H1 (cell line): ENCODE measurements at regions not wholly inside any gene's neighbourhood (a gene's known extent, or its start where the extent isn't known, plus 50 kb on each side); places are given as distances from the start of the nearest gene placed in this dataset.

ENCODE experiments used
- CTCF ChIA-PET: fragments of 300-600 bp; sonication (Branson Sonifier 250); formaldehyde crosslinking; loops from one replicate; lab custom pipeline; 2021; ENCODE audit not compliant: partially characterized antibody; lab: Charles Lee
- POLR2A ChIA-PET: fragments of 300-600 bp; sonication (Branson Sonifier 250); formaldehyde crosslinking; loops from one replicate; lab custom pipeline; 2021; ENCODE audit warnings: inconsistent platforms; ENCODE audit not compliant: partially characterized antibody; lab: Charles Lee
- DNase-seq, 2 experiments: peaks; one replicate each; pipeline versions ENCODE4 v3.0.0 to v3.0.0-alpha.2; 2010 to 2022; ENCODE audit warnings: low spot score in 2 of 2, low read depth in 1 of 2, mixed read lengths in 1 of 2
- FAIRE-seq: peaks from 2 replicates; lab custom pipeline; 2011; peaks lifted over from hg19 to GRCh38; lab: Jason Lieb, UNC
- H2AFZ ChIP-seq: 2 replicates; pipeline ENCODE4 v1.8.1; 2012; ENCODE audit warnings: low read length, inconsistent platforms
- H2AK5ac ChIP-seq: 2 replicates; pipeline ENCODE4 v1.6.1; 2013; ENCODE audit warnings: low read depth, low read length
- H2BK120ac ChIP-seq: replicated peaks from 2 replicates; pipeline ENCODE3; 2013; ENCODE audit warnings: low read depth, low read length, inconsistent platforms
- H2BK12ac ChIP-seq: 2 replicates; pipeline ENCODE4 v1.6.1; 2013; ENCODE audit warnings: low read depth, low read length
- H2BK15ac ChIP-seq: 2 replicates; pipeline ENCODE4 v1.6.1; 2013; ENCODE audit warnings: low read length
- H2BK20ac ChIP-seq: 2 replicates; pipeline ENCODE4 v1.6.1; 2013; ENCODE audit warnings: low read length
- H2BK5ac ChIP-seq: 2 replicates; pipeline ENCODE4 v1.6.1; 2013; ENCODE audit warnings: low read depth, low read length
- H3K14ac ChIP-seq: 2 replicates; pipeline ENCODE4 v1.6.1; 2013; ENCODE audit warnings: inconsistent platforms; ENCODE audit not compliant: insufficient read length
- H3K18ac ChIP-seq: 2 replicates; pipeline ENCODE4 v1.6.1; 2013; ENCODE audit warnings: low read length; ENCODE audit errors: extremely low read depth
- H3K23ac ChIP-seq: 2 replicates; pipeline ENCODE4 v1.6.1; 2013; ENCODE audit warnings: inconsistent platforms; ENCODE audit not compliant: insufficient read length
- H3K23me2 ChIP-seq: 2 replicates; pipeline ENCODE4 v1.6.1; 2013; ENCODE audit warnings: low read depth, low read length
- H3K27ac ChIP-seq: 2 replicates; pipeline ENCODE4 v1.6.1; 2011; ENCODE audit warnings: low read depth, low read length, inconsistent platforms
- H3K27me3 ChIP-seq, 4 experiments: replicated peaks in 1 of 4; 1 replicate in 1 of 4; 2 replicates in 3 of 4; pipeline versions ENCODE4 v1.6.1 to v1.8.1; 2011 to 2013; ENCODE audit warnings: low read length in 3 of 4, mild to moderate bottlenecking in 3 of 4, inconsistent platforms in 2 of 4, mixed read lengths in 2 of 4, moderate library complexity in 1 of 4; ENCODE audit not compliant: control insufficient read depth in 3 of 4, insufficient read depth in 3 of 4; ENCODE audit errors: extremely low read depth in 1 of 4
- H3K36me3 ChIP-seq, 4 experiments: 2 replicates each; pipeline versions ENCODE4 v1.6.1 to v1.8.1; 2011 to 2013; ENCODE audit warnings: mild to moderate bottlenecking in 4 of 4, low read length in 3 of 4, moderate library complexity in 2 of 4, control low read depth in 1 of 4, inconsistent platforms in 1 of 4; ENCODE audit not compliant: insufficient read depth in 4 of 4, control insufficient read depth in 2 of 4
- H3K4ac ChIP-seq: replicated peaks from 2 replicates; pipeline ENCODE3; 2013; ENCODE audit warnings: low read length, low read depth, mixed read lengths, inconsistent platforms; ENCODE audit not compliant: insufficient read length
- H3K4me1 ChIP-seq, 4 experiments: replicated peaks in 1 of 4; 1 replicate in 1 of 4; 2 replicates in 3 of 4; pipeline versions ENCODE4 v1.6.1 to v1.8.1; 2011 to 2013; ENCODE audit warnings: low read length in 3 of 4, inconsistent platforms in 2 of 4, mixed read lengths in 1 of 4; ENCODE audit not compliant: insufficient read depth in 4 of 4, control insufficient read depth in 3 of 4
- H3K4me2 ChIP-seq, 2 experiments: 2 replicates each; pipeline versions ENCODE4 v1.6.1 to v1.8.1; 2011 to 2013; ENCODE audit warnings: low read depth in 2 of 2, low read length in 2 of 2, control low read depth in 1 of 2, inconsistent platforms in 1 of 2, mild to moderate bottlenecking in 1 of 2; ENCODE audit not compliant: insufficient read depth in 1 of 2
- H3K4me3 ChIP-seq, 4 experiments: fragments of 200-600, 300-600 bp in 1 of 4; sonication (generic), shearing (Covaris generic), sonication (Bioruptor Twin) in 1 of 4; 2 replicates each; pipeline versions ENCODE4 v1.5.1 to v1.8.1; 2011 to 2016; ENCODE audit warnings: low read length in 4 of 4, low read depth in 3 of 4, control low read depth in 2 of 4, inconsistent platforms in 2 of 4, mild to moderate bottlenecking in 2 of 4, mixed read lengths in 1 of 4, moderate library complexity in 1 of 4; ENCODE audit not compliant: insufficient read depth in 2 of 4; ENCODE audit errors: extremely low read depth in 1 of 4
- H3K56ac ChIP-seq: replicated peaks from 2 replicates; pipeline ENCODE3; 2013; ENCODE audit warnings: low read depth, mild to moderate bottlenecking, mixed read lengths, low read length, inconsistent platforms; ENCODE audit not compliant: insufficient read length
- H3K79me1 ChIP-seq: 2 replicates; pipeline ENCODE4 v1.6.1; 2013; ENCODE audit warnings: low read depth, low read length, control low read depth
- H3K79me2 ChIP-seq, 2 experiments: 2 replicates each; pipeline versions ENCODE4 v1.6.1 to v1.8.1; 2012 to 2013; ENCODE audit warnings: low read length in 2 of 2, mild to moderate bottlenecking in 2 of 2, inconsistent platforms in 1 of 2; ENCODE audit not compliant: insufficient read depth in 2 of 2, control insufficient read depth in 1 of 2
- H3K9ac ChIP-seq, 4 experiments: replicated peaks in 1 of 4; 1 replicate in 1 of 4; 2 replicates in 3 of 4; pipeline versions ENCODE4 v1.6.1 to v1.8.1; 2011 to 2013; ENCODE audit warnings: low read depth in 3 of 4, low read length in 3 of 4, control low read depth in 2 of 4, mild to moderate bottlenecking in 2 of 4, moderate library complexity in 2 of 4, inconsistent platforms in 1 of 4; ENCODE audit errors: extremely low read depth in 1 of 4
- H3K9me3 ChIP-seq, 2 experiments: 2 replicates each; pipeline versions ENCODE4 v1.6.1 to v1.8.1; 2012 to 2013; ENCODE audit warnings: mild to moderate bottlenecking in 2 of 2, moderate library complexity in 2 of 2, control low read depth in 1 of 2, inconsistent platforms in 1 of 2, low read depth in 1 of 2, low read length in 1 of 2, mixed read lengths in 1 of 2; ENCODE audit not compliant: insufficient read depth in 2 of 2
- H4K20me1 ChIP-seq, 2 experiments: replicated peaks in 1 of 2; 2 replicates each; pipeline versions ENCODE3 to v1.8.1; 2011 to 2013; ENCODE audit warnings: inconsistent platforms in 2 of 2, low read length in 2 of 2, mild to moderate bottlenecking in 1 of 2; ENCODE audit not compliant: insufficient read depth in 2 of 2, control insufficient read depth in 1 of 2
- H4K5ac ChIP-seq: 2 replicates; pipeline ENCODE4 v1.6.1; 2013; ENCODE audit warnings: low read length, low read depth, mixed read lengths, inconsistent platforms; ENCODE audit not compliant: insufficient read length
- H4K8ac ChIP-seq: 2 replicates; pipeline ENCODE4 v1.8.0; 2013; ENCODE audit warnings: mild to moderate bottlenecking, moderate library complexity, low read length, inconsistent platforms; ENCODE audit not compliant: insufficient read depth; ENCODE audit errors: extremely low read depth
- H4K91ac ChIP-seq: replicated peaks from 2 replicates; pipeline ENCODE3; 2013; ENCODE audit warnings: low read length, mixed read lengths, inconsistent platforms; ENCODE audit not compliant: insufficient read length
- ASH2L ChIP-seq: fragments of 200-600, 300-600 bp; sonication (generic); IDR thresholded peaks from one replicate; pipeline ENCODE4 v1.7.1; 2017; ENCODE audit warnings: low read length
- ATF3 ChIP-seq: IDR thresholded peaks from 2 replicates; pipeline ENCODE4 v1.6.1; 2011; ENCODE audit warnings: low read depth, mild to moderate bottlenecking, low read length; ENCODE audit not compliant: insufficient read depth
- CEBPB ChIP-seq: IDR thresholded peaks from 2 replicates; pipeline ENCODE4 v1.6.1; 2012; ENCODE audit warnings: low read depth, low read length
- CHD1 ChIP-seq: IDR thresholded peaks from 2 replicates; pipeline ENCODE4 v1.6.1; 2012; ENCODE audit warnings: low read depth, low read length, improper control_type of control experiment
- CREB1 ChIP-seq: IDR thresholded peaks from 2 replicates; pipeline ENCODE4 v1.6.1; 2012; ENCODE audit warnings: inconsistent platforms
- EGR1 ChIP-seq: IDR thresholded peaks from 2 replicates; pipeline ENCODE4 v1.6.1; 2011; ENCODE audit warnings: low read depth, low read length, borderline replicate concordance
- KDM5A ChIP-seq: fragments of 200-600 bp; IDR thresholded peaks from 2 replicates; pipeline ENCODE4 v1.7.1; 2012; ENCODE audit warnings: mild to moderate bottlenecking, low read length, inconsistent platforms, mixed read lengths
- MAFK ChIP-seq: IDR thresholded peaks from 2 replicates; pipeline ENCODE4 v1.6.1; 2012; ENCODE audit warnings: low read depth, mild to moderate bottlenecking, improper control_type of control experiment, low read length
- SIRT6 ChIP-seq: IDR thresholded peaks from one replicate; pipeline ENCODE4 v1.7.1; 2012; ENCODE audit warnings: low read length, inconsistent platforms
- SP4 ChIP-seq: IDR thresholded peaks from 2 replicates; pipeline ENCODE4 v1.6.1; 2012; ENCODE audit warnings: low read length, inconsistent platforms
- TAF1 ChIP-seq: IDR thresholded peaks from 2 replicates; pipeline ENCODE4 v1.6.1; 2011; ENCODE audit warnings: mild to moderate bottlenecking, low read depth, low read length
- WGBS, 2 experiments: shearing (Covaris generic) in 1 of 2; methylation state at CpG; one replicate each; pipeline versions ENCODE4 v1.1.6 to v1.1.7; 2013 to 2015; ENCODE audit warnings: low lambda C conversion rate in 2 of 2, mixed read lengths in 2 of 2, inconsistent platforms in 1 of 2, low coverage in 1 of 2, missing lambda C conversion rate in 1 of 2; ENCODE audit not compliant: insufficient replicate concordance in 2 of 2, insufficient coverage in 1 of 2, insufficient read length in 1 of 2; ENCODE audit errors: extremely low coverage in 1 of 2, missing lambda C conversion rate in 1 of 2; 5-methylcytosine and 5-hydroxymethylcytosine counted together

GRCh38 chr2:82215212-82215611, 1910.7 kb upstream of the LRRTM1 start:
- DNase-seq: no peak
- H3K23me2 ChIP-seq: no peaks in the 10 kb centered on the region
- H3K4ac ChIP-seq: no peak overlapping the region
- H3K79me2 ChIP-seq: no peaks in the 10 kb centered on the region
- TF ChIP-seq EGR1 (no peak), ASH2L (no peak), SP4 (no peak), TAF1 (no peak), CHD1 (no peak), KDM5A (no peak), CREB1 (no peak), SIRT6 (no peak), CEBPB (no peak), ATF3 (no peak), MAFK (no peak)
- TF ChIP-seq, all 59 proteins: peak for 0
- Histone ChIP-seq H3K4me3 (no peak overlapping the region), H2BK5ac (no peak overlapping the region), H2AK5ac (no peak overlapping the region), H3K27me3 (no peaks in the 10 kb centered on the region), H2BK20ac (no peak overlapping the region), H3K4me2 (no peak overlapping the region), H3K23ac (no peak overlapping the region), H3K9me3 (no peaks in the 10 kb centered on the region), H2BK12ac (no peak overlapping the region), H3K18ac (no peak overlapping the region), H4K20me1 (no peaks in the 10 kb centered on the region), H3K27ac (no peak overlapping the region), H4K8ac (no peak overlapping the region), H3K4me1 (no peaks in the 10 kb centered on the region), H4K91ac (no peak overlapping the region), H2BK15ac (no peak overlapping the region), H2AFZ (no peak overlapping the region), H3K56ac (no peak overlapping the region), H3K14ac (no peak overlapping the region), H3K79me1 (no peaks in the 10 kb centered on the region), H3K36me3 (no peaks in the 10 kb centered on the region), H2BK120ac (no peak overlapping the region), H3K9ac (no peak overlapping the region), H4K5ac (no peak overlapping the region)
- 92% methylated on average over 4 of the region's 4 CpGs; no CpG with 5 or more reads in 1 of the 2 experiments for WGBS, 2 experiments
- ChIA-PET CTCF (no interaction called here), POLR2A (no interaction called here)
- FAIRE-seq: no peak
